Omental fat pad (tissue), 3 donors: ENCODE measurements at regions not wholly inside any gene's neighbourhood (a gene's known extent, or its start where the extent isn't known, plus 50 kb on each side); places are given as distances from the start of the nearest gene placed in this dataset.

Experiments
- ATAC-seq: fragments of 150-250 bp; one replicate; pipeline ENCODE4 v1.9.1; 2016; ENCODE audit warnings: mild to moderate bottlenecking, moderate library complexity; ENCODE audit not compliant: low FRiP score
- DNase-seq: peaks from one replicate; pipeline ENCODE4 v3.0.0-alpha.2; 2019; ENCODE audit warnings: low spot score
- TF ChIP-seq, protein P1 (sequence below), 3 donors: fragments of 450-650 bp; IDR thresholded peaks; one replicate each; pipeline ENCODE4 v1.5.1; 2016 to 2017; ENCODE audit warnings: antibody characterized with exemption in 3 of 3, mild to moderate bottlenecking in 3 of 3, moderate library complexity in 2 of 3

DNA sequence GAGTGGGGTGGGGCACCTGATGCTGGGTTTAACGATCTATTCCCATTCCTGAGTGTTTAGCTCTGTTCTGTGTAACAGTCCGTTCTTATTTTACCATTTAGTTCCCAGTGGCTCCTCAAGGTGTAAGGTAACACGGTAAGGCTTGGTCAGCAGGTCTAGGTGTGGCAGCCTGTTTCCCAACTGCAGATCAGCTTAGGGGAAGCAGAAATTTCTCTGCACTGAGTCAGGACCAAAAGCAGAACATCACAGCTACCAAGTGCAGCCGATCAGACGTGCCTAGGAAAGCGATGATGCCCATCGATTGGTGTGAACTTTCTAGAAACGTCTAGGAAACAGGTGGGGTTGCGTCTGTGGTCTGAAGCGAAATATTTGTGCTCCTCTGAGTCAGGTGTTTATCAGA, 240.1 kb downstream of the STIM2 start:
- ATAC-seq, result no peak
- TF ChIP-seq, protein P1, sequence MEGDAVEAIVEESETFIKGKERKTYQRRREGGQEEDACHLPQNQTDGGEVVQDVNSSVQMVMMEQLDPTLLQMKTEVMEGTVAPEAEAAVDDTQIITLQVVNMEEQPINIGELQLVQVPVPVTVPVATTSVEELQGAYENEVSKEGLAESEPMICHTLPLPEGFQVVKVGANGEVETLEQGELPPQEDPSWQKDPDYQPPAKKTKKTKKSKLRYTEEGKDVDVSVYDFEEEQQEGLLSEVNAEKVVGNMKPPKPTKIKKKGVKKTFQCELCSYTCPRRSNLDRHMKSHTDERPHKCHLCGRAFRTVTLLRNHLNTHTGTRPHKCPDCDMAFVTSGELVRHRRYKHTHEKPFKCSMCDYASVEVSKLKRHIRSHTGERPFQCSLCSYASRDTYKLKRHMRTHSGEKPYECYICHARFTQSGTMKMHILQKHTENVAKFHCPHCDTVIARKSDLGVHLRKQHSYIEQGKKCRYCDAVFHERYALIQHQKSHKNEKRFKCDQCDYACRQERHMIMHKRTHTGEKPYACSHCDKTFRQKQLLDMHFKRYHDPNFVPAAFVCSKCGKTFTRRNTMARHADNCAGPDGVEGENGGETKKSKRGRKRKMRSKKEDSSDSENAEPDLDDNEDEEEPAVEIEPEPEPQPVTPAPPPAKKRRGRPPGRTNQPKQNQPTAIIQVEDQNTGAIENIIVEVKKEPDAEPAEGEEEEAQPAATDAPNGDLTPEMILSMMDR (IDR thresholded peaks at IDR 0.05), result no peak
- DNase-seq, result no peak

DNA sequence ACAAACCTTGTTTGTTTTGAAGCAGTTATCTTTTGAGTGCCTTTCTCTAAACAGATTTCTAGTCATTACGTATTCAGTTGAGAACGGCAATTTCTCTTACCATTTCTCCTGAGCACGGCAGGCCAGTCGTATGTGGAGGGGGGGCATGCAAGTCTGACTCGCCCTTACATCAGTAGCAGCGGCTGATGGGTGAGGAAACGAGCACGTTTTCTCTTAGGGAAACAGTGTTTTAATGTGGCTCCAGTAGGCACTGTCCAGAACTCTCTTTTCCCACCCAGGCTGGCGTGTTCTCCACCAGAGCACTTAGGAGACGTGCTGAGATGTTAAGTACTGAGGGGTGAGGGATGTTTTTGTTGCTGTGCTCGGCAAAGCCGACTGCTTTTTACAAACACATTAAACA, 240.5 kb downstream of the STIM2 start:
- DNase-seq (no peak), ATAC-seq (no peak)
- TF ChIP-seq, protein P1 (IDR thresholded peaks at IDR 0.05), result no peak

DNA sequence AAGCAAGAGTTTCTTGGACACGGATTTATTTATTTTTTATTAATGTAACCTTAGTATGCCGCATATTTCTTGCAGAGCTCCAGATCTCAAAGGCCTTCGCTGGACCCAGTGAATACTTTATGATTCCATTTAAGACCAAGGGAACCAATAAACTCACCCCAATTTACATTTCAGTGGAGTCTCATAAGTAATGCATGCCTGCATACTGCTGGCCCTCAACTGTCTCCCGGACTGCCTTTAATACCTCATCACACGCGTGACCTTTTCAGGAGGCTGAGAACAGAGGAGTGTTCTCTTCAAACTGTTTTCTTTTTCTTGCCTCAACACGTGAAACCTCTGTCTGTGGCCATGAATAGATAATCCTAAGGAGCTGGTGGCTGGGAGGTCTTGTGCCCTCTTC, 240.9 kb downstream of the STIM2 start:
- TF ChIP-seq, protein P1 (IDR thresholded peaks at IDR 0.05), result no peak
- ATAC-seq (no peak), DNase-seq (no peak)

DNA sequence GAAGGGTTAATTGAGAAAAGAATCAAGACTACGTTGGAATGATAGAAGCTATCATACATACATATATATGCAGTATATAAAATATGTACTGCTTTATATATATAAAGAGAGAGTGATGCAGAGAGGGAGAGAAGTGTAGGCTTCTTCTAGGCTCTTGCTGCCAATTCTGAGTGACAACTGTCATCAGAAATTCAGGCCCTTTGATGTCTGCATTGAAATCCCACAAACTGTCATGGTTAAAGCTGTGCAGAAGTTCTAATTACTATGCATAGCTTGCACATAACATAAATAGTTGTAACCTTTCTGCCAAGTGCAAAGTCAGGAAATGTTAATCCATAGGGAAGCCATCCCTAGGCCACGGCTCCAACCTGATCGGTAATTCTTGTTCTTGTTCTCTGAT, 251.0 kb downstream of the STIM2 start:
- no peak for ATAC-seq
- no peak for DNase-seq
- TF ChIP-seq, protein P1 (IDR thresholded peaks at IDR 0.05), result no peak

DNA sequence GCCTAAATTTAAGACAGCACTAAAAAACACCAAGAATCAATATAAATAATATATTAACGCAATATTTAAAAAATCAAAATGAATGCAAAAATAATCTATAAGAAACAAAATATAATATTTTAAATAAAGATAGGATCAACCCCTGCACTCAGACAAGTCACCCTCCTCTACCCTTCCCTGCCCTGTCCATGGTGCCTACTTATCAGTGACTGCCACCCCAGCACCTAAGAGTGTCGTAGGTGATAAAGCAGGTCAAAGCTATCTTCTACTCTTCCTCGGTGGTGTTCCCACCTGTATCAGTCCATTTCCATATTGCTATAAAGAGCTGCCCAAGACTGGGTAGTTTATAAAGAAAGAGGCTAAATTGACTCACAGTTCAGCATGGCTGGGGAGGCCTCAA, 251.9 kb downstream of the STIM2 start:
- DNase-seq, result no peak
- ATAC-seq, result no peak
- TF ChIP-seq, protein P1 (IDR thresholded peaks at IDR 0.05), result no peak

DNA sequence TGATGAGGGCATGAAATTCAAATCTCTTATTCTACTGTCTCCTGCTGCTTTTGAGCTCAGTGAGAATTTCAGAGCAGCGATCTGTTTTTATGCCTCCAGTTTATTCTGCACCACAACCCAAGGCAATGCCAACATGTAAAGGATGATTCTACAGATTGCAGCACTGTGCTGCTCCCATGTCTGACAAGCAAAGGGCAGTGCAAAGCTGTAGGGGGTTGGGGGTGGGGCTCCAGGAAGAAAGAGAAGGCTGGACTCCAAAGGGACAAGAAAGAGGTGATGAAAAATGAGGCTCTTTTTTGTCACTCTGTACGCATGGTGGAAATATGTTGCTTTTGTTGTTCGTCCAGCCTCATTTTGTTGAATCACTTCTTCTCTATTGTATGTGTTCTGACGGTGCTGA, 254.6 kb downstream of the STIM2 start:
- DNase-seq (no peak), ATAC-seq (no peak)

DNA sequence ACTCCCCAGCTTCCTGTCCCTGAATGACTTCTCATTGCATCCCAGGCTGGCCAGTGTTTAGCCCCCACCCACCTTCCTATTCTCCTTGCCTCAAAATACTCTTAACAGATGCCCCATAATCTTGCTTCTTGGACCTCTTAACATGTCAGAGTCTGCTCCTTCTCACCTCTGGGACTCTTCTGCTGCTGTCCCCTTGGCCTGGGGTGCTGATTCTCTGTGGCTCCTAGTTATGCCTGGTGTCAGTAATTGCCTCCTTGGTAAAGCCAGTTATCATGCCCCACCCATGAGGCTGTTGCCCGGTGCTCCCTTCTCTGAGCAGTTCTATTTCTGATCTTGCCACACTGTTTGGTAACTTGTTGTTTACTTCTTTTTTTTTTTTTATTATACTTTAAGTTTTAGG, 256.8 kb downstream of the STIM2 start:
- TF ChIP-seq, protein P1 (IDR thresholded peaks at IDR 0.05), result no peak
- ATAC-seq (no peak), DNase-seq (no peak)

More for the DNA sequence above, 254.6 kb downstream of the STIM2 start:
- TF ChIP-seq, protein P1 (IDR thresholded peaks at IDR 0.05), result no peak
